Glutamatergic neuron (in vitro differentiated cells): ENCODE measurements at regions not wholly inside any gene's neighbourhood (a gene's known extent, or its start where the extent isn't known, plus 50 kb on each side); places are given as distances from the start of the nearest gene placed in this dataset.

Experiments
- DNase-seq: peaks from one replicate; pipeline ENCODE4 v3.0.0; 2022
- H3K27ac Mint-ChIP-seq: one replicate; pipeline ENCODE4 v1.8.0; 2020; ENCODE audit warnings: mild to moderate bottlenecking, mixed read lengths, inconsistent platforms; ENCODE audit not compliant: unreplicated experiment
- H3K27me3 Mint-ChIP-seq: one replicate; pipeline ENCODE4 v1.8.0; 2020; ENCODE audit warnings: mild to moderate bottlenecking, moderate library complexity, mixed read lengths, inconsistent platforms; ENCODE audit not compliant: unreplicated experiment
- H3K36me3 Mint-ChIP-seq: one replicate; pipeline ENCODE4 v1.8.0; 2020; ENCODE audit warnings: mild to moderate bottlenecking, mixed read lengths, inconsistent platforms; ENCODE audit not compliant: unreplicated experiment
- H3K4me1 Mint-ChIP-seq: one replicate; pipeline ENCODE4 v1.8.0; 2020; ENCODE audit warnings: mild to moderate bottlenecking, low read depth, mixed read lengths, inconsistent platforms; ENCODE audit not compliant: unreplicated experiment
- H3K4me3 Mint-ChIP-seq: one replicate; pipeline ENCODE4 v1.8.0; 2020; ENCODE audit warnings: mild to moderate bottlenecking, mixed read lengths, inconsistent platforms; ENCODE audit not compliant: unreplicated experiment
- H3K9me3 Mint-ChIP-seq: one replicate; pipeline ENCODE4 v1.8.0; 2020; ENCODE audit warnings: mild to moderate bottlenecking, moderate library complexity, mixed read lengths, inconsistent platforms; ENCODE audit not compliant: unreplicated experiment
- CTCF ChIP-seq: fragments of 200-600 bp; sonication (generic); IDR thresholded peaks from one replicate; pipeline ENCODE4 v1.5.0; 2021; ENCODE audit not compliant: partially characterized antibody, unreplicated experiment

- Mint-ChIP-seq H3K27me3 (peaks cover 2% of the 10 kb centered on the region), H3K36me3 (peaks cover 5% of the 10 kb centered on the region), H3K4me1 (no peaks in the 10 kb centered on the region), H3K27ac (no peak overlapping the region), H3K9me3 (no peaks in the 10 kb centered on the region), H3K4me3 (no peak overlapping the region)
- no peak for DNase-seq
- no peak for TF ChIP-seq CTCF
Observed at GRCh38 chr20:17843246-17844132, 125.1 kb downstream of the SNX5 start.

- peaks cover 2% of the 10 kb centered on the region for H3K27me3 Mint-ChIP-seq
- H3K36me3 Mint-ChIP-seq: peaks cover 5% of the 10 kb centered on the region
- H3K9me3 Mint-ChIP-seq: no peaks in the 10 kb centered on the region
- no peak overlapping the region for H3K27ac Mint-ChIP-seq
- no peak for DNase-seq
- H3K4me3 Mint-ChIP-seq: no peak overlapping the region
- TF ChIP-seq CTCF: no peak
- no peaks in the 10 kb centered on the region for H3K4me1 Mint-ChIP-seq
Observed at GRCh38 chr20:17841751-17842215, 126.8 kb downstream of the SNX5 start.

DNA sequence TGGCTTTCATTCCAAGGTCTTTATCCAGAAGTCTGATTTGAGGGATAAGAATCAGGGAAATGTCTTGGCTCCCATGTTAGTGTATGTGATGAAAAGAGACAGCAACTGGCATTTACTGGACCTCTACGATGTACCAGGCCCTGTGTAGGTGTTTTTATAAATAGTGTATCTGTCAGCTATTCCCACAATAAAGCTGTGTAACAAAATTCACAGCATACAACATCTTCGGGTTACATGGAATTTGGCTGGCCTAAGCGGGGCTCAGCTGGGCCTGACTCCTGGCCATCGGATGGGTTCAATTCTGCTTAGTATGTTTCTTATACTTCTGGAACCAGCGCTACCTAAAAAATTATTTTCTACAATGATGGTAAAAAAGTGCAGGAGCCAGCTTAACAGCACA lies 128.2 kb downstream of the SNX5 start:
- peaks cover 5% of the 10 kb centered on the region for H3K36me3 Mint-ChIP-seq
- no peak for DNase-seq
- no peaks in the 10 kb centered on the region for H3K9me3 Mint-ChIP-seq
- no peaks in the 10 kb centered on the region for H3K4me1 Mint-ChIP-seq
- no peak overlapping the region for H3K27ac Mint-ChIP-seq
- no peak overlapping the region for H3K4me3 Mint-ChIP-seq
- H3K27me3 Mint-ChIP-seq: peaks cover 2% of the 10 kb centered on the region
- TF ChIP-seq CTCF: no peak

DNA sequence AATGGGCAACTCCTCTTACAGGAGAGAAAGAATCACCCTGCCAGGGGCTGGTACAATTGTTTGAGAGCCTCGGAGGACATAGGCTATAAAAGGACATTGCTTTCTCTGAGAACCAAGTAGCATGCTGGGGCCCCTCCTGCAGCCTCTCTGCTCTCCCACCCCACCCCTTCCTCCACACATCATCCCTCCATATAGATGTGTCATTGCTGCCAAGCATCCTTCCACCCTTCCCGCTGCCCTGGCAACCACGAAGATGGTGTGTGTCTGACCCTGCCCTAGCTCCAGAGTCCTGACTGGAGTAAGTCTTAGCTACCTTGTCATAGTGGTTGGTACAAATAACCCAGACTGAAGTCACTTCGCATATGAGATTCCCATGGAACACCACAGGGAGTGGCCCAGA lies 129.7 kb downstream of the SNX5 start:
- no peak overlapping the region for H3K27ac Mint-ChIP-seq
- no peak overlapping the region for H3K4me3 Mint-ChIP-seq
- H3K9me3 Mint-ChIP-seq: no peaks in the 10 kb centered on the region
- no peak for TF ChIP-seq CTCF
- peaks cover 5% of the 10 kb centered on the region for H3K36me3 Mint-ChIP-seq
- H3K4me1 Mint-ChIP-seq: no peaks in the 10 kb centered on the region
- peaks cover 5% of the 10 kb centered on the region for H3K27me3 Mint-ChIP-seq
- DNase-seq: no peak

GRCh38 chr20:17837179-17837578 lies 131.4 kb downstream of the SNX5 start:
- Mint-ChIP-seq H3K4me3 (no peak overlapping the region), H3K27ac (no peak overlapping the region), H3K27me3 (peaks cover 5% of the 10 kb centered on the region), H3K36me3 (peaks cover 5% of the 10 kb centered on the region), H3K9me3 (no peaks in the 10 kb centered on the region), H3K4me1 (no peaks in the 10 kb centered on the region)
- TF ChIP-seq CTCF: no peak
- no peak for DNase-seq
